ENCODE measurements at regions not wholly inside any gene's neighbourhood (a gene's known extent, or its start where the extent isn't known, plus 50 kb on each side); places are given as distances from the start of the nearest gene placed in this dataset.
"Not testable (repeated sequence)": the region's sequence is repeated elsewhere in the genome, so short reads cannot be mapped to it uniquely, and the experiment has no call there.

DNA sequence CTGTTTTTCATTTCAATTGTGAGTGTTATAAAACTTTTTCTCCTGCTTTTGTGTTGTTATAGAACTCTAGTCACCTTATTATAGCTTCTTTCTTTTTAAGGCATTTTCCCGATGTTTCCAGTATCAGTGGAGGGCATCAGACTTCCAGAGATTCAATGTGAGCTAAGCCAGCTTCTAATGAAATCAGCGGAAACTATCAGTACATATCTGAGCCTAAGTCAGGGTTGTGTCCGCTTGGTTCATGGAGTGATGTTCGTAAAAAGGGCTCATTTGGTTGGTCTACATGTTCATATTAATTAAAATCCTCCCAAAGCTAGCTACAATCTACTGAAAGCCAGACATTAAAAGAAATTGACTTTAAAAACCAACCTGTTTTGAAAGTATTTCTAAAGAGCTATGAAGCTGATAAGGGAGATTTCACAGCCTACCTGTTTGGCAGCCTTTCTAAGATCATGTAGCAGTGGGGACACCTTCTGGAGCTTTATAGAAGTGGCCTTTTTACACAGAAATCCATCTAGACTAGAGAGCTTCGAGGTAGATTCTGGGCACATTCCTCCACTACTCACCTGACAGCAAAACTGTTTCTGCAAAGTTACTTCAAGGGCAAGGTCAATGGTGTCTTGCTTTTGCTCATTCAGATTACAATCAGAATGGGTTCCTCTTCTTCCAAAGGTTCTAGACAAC lies 227.1 kb upstream of the NBPF12 start:
- H3K27me3 ChIP-seq (ENCODE audit: insufficient read depth, low read length); H3K4me3 Mint-ChIP-seq; H2BK120ac ChIP-seq (ENCODE audit: low read depth, low read length, poor library complexity, severe bottlenecking); H3K56ac ChIP-seq (ENCODE audit: insufficient read length, low read depth, low read length); H3K9me3 Mint-ChIP-seq; H3K18ac ChIP-seq (ENCODE audit: insufficient read length, low read depth, low read length); DNase-seq; H3K27me3 Mint-ChIP-seq (ENCODE audit: low read depth); H3K23me2 ChIP-seq (ENCODE audit: insufficient read length, low read depth, low read length, poor library complexity, severe bottlenecking); H2BK5ac ChIP-seq (ENCODE audit: insufficient read length, low read length); H2AK5ac ChIP-seq (ENCODE audit: insufficient read length, low read length); H3K27ac Mint-ChIP-seq; H3K4me1 Mint-ChIP-seq; H3K23ac ChIP-seq (ENCODE audit: insufficient read length, low read depth, low read length); H3K4me1 ChIP-seq (ENCODE audit: insufficient read depth, low read length); H2BK20ac ChIP-seq (ENCODE audit: low read depth, low read length, poor library complexity, severe bottlenecking); H2BK15ac ChIP-seq (ENCODE audit: low read depth, low read length); H3K79me1 ChIP-seq (ENCODE audit: insufficient read depth, low read depth, low read length, poor library complexity, severe bottlenecking); H4K20me1 ChIP-seq (ENCODE audit: control insufficient read depth, insufficient read depth, insufficient read length); H3K9ac ChIP-seq (ENCODE audit: extremely low read depth, insufficient read length, low read length); H4K8ac ChIP-seq (replicated peaks; ENCODE audit: insufficient read length, low read depth, low read length); H3K9me3 ChIP-seq (ENCODE audit: control insufficient read depth, low read depth, low read length); H3K4me2 ChIP-seq (ENCODE audit: insufficient read depth, insufficient read length, low read length); H3K14ac ChIP-seq (ENCODE audit: insufficient read depth, low read length); H3K36me3 Mint-ChIP-seq (ENCODE audit: insufficient read depth in 1 of 3, low read depth in 3 of 3); H3K4ac ChIP-seq (ENCODE audit: low read depth, low read length); H3K27ac ChIP-seq (ENCODE audit: insufficient read length, low read depth, low read length); H2AFZ ChIP-seq (ENCODE audit: low read length); H4K5ac ChIP-seq (ENCODE audit: insufficient read length, low read depth, low read length); H3K79me2 ChIP-seq (ENCODE audit: insufficient read depth, low read length); H3T11ph ChIP-seq (ENCODE audit: low read length); H2BK12ac ChIP-seq (ENCODE audit: insufficient read length, low read depth, low read length); H4K91ac ChIP-seq (ENCODE audit: insufficient read length, low read depth, low read length): not testable (repeated sequence)
- TF ChIP-seq, protein P1, sequence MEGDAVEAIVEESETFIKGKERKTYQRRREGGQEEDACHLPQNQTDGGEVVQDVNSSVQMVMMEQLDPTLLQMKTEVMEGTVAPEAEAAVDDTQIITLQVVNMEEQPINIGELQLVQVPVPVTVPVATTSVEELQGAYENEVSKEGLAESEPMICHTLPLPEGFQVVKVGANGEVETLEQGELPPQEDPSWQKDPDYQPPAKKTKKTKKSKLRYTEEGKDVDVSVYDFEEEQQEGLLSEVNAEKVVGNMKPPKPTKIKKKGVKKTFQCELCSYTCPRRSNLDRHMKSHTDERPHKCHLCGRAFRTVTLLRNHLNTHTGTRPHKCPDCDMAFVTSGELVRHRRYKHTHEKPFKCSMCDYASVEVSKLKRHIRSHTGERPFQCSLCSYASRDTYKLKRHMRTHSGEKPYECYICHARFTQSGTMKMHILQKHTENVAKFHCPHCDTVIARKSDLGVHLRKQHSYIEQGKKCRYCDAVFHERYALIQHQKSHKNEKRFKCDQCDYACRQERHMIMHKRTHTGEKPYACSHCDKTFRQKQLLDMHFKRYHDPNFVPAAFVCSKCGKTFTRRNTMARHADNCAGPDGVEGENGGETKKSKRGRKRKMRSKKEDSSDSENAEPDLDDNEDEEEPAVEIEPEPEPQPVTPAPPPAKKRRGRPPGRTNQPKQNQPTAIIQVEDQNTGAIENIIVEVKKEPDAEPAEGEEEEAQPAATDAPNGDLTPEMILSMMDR (conservative IDR thresholded peaks at IDR 0.05), result peak; percentile 60; the same call in 2 of the 3 replicates
- no CpG with 5 or more reads among the region's 5 CpGs for WGBS (ENCODE audit: extremely low coverage, insufficient read length, low lambda C conversion rate)

GRCh38 chr1:146709302-146709701 lies 228.8 kb upstream of the NBPF12 start:
- not testable (repeated sequence) for H3K9me3 Mint-ChIP-seq; H3K9ac ChIP-seq (ENCODE audit: extremely low read depth, insufficient read length, low read length); H3K56ac ChIP-seq (ENCODE audit: insufficient read length, low read depth, low read length); H2AK5ac ChIP-seq (ENCODE audit: insufficient read length, low read length); H4K5ac ChIP-seq (ENCODE audit: insufficient read length, low read depth, low read length); DNase-seq; H3K79me1 ChIP-seq (ENCODE audit: insufficient read depth, low read depth, low read length, poor library complexity, severe bottlenecking); H3K18ac ChIP-seq (ENCODE audit: insufficient read length, low read depth, low read length); H3K4me3 Mint-ChIP-seq; H3K79me2 ChIP-seq (ENCODE audit: insufficient read depth, low read length); H2BK20ac ChIP-seq (ENCODE audit: low read depth, low read length, poor library complexity, severe bottlenecking); H4K91ac ChIP-seq (ENCODE audit: insufficient read length, low read depth, low read length); H4K20me1 ChIP-seq (ENCODE audit: control insufficient read depth, insufficient read depth, insufficient read length); H2BK120ac ChIP-seq (ENCODE audit: low read depth, low read length, poor library complexity, severe bottlenecking); H3K4me2 ChIP-seq (ENCODE audit: insufficient read depth, insufficient read length, low read length); H3K9me3 ChIP-seq (ENCODE audit: control insufficient read depth, low read depth, low read length); H3K27ac ChIP-seq (ENCODE audit: insufficient read length, low read depth, low read length); H3K27ac Mint-ChIP-seq; H2AFZ ChIP-seq (ENCODE audit: low read length); H3T11ph ChIP-seq (ENCODE audit: low read length); H3K27me3 Mint-ChIP-seq (ENCODE audit: low read depth); H3K4ac ChIP-seq (ENCODE audit: low read depth, low read length); H3K4me1 Mint-ChIP-seq; H3K14ac ChIP-seq (ENCODE audit: insufficient read depth, low read length); H2BK15ac ChIP-seq (ENCODE audit: low read depth, low read length); H3K4me1 ChIP-seq (ENCODE audit: insufficient read depth, low read length); H2BK12ac ChIP-seq (ENCODE audit: insufficient read length, low read depth, low read length); H3K27me3 ChIP-seq (ENCODE audit: insufficient read depth, low read length); H3K36me3 Mint-ChIP-seq (ENCODE audit: insufficient read depth in 1 of 3, low read depth in 3 of 3); H2BK5ac ChIP-seq (ENCODE audit: insufficient read length, low read length); H3K23me2 ChIP-seq (ENCODE audit: insufficient read length, low read depth, low read length, poor library complexity, severe bottlenecking); H3K23ac ChIP-seq (ENCODE audit: insufficient read length, low read depth, low read length); H4K8ac ChIP-seq (replicated peaks; ENCODE audit: insufficient read length, low read depth, low read length)
- no CpG with 5 or more reads among the region's 1 CpG for WGBS (ENCODE audit: extremely low coverage, insufficient read length, low lambda C conversion rate)
